Keratinocyte (primary cell): ENCODE measurements at regions not wholly inside any gene's neighbourhood (a gene's known extent, or its start where the extent isn't known, plus 50 kb on each side); places are given as distances from the start of the nearest gene placed in this dataset.

Experiments used
- EZH2 ChIP-seq: IDR thresholded peaks from one replicate; pipeline ENCODE4 v1.6.1; 2012; ENCODE audit warnings: inconsistent platforms, mild to moderate bottlenecking, low read length, moderate library complexity
- TF ChIP-seq, protein P1 (sequence below), 3 experiments: IDR thresholded peaks in 1 of 3; conservative IDR thresholded peaks in 1 of 3; optimal IDR thresholded peaks in 1 of 3; 2 replicates in 2 of 3; 3 replicates in 1 of 3; pipeline versions ENCODE3 to v1.5.1; 2011; ENCODE audit warnings: low read length in 3 of 3, mild to moderate bottlenecking in 3 of 3, moderate library complexity in 2 of 3, control low read depth in 1 of 3, inconsistent platforms in 1 of 3; ENCODE audit not compliant: insufficient read depth in 2 of 3; ENCODE audit errors: extremely low read depth in 1 of 3

DNA sequence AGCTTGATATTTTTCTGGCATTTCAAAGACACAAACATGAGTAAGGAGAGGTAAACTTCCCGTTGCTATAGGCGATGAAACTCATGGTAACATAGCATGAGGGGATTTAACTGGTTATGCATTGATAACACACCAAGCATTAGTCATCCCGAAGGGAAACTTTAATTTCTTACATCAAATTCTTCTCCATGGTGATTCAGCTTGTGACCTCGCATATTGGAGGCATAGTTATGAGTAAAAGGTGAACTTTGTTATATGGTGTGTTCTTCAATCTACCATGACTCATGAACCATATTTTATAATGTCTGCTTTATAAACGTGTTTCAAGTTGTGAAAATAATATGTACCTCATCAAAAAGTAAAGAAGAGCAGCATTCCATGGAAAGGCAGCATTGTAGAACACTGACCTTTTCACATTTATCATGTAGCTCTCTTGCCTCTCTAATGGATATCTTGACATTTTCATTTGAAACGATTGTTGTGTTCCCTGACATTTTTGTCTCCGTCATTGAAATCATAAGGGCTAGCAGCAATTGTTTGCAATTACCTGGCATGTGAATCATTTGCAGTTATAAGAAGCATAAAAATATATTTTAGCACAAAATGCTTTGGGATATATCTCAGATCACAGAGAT, 491.8 kb downstream of the ANXA1 start:
- no peak for TF ChIP-seq EZH2
- TF ChIP-seq, protein P1, sequence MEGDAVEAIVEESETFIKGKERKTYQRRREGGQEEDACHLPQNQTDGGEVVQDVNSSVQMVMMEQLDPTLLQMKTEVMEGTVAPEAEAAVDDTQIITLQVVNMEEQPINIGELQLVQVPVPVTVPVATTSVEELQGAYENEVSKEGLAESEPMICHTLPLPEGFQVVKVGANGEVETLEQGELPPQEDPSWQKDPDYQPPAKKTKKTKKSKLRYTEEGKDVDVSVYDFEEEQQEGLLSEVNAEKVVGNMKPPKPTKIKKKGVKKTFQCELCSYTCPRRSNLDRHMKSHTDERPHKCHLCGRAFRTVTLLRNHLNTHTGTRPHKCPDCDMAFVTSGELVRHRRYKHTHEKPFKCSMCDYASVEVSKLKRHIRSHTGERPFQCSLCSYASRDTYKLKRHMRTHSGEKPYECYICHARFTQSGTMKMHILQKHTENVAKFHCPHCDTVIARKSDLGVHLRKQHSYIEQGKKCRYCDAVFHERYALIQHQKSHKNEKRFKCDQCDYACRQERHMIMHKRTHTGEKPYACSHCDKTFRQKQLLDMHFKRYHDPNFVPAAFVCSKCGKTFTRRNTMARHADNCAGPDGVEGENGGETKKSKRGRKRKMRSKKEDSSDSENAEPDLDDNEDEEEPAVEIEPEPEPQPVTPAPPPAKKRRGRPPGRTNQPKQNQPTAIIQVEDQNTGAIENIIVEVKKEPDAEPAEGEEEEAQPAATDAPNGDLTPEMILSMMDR (optimal IDR thresholded peaks at IDR 0.05 in 1 of 3, IDR thresholded peaks at IDR 0.05 in 1 of 3, conservative IDR thresholded peaks at IDR 0.05 in 1 of 3; ENCODE audit: extremely low read depth in 1 of 3, insufficient read depth in 2 of 3, low read length in 3 of 3), result no peak
